ENCODE measurements at regions not wholly inside any gene's neighbourhood (a gene's known extent, or its start where the extent isn't known, plus 50 kb on each side); places are given as distances from the start of the nearest gene placed in this dataset.

- TF ChIP-seq EZH2 (optimal IDR thresholded peaks at IDR 0.05; ENCODE audit: low read depth, low read length), result no peak
- no peak for TF ChIP-seq CTCF (IDR thresholded peaks at IDR 0.05; ENCODE audit: low read length)
Measured at GRCh38 chr3:117435506-117435905, 725.9 kb downstream of the TUSC7 start.

Measured in MM.1S (cell line).